HEK293 (cell line): ENCODE measurements at regions not wholly inside any gene's neighbourhood (a gene's known extent, or its start where the extent isn't known, plus 50 kb on each side); places are given as distances from the start of the nearest gene placed in this dataset.

Experiments
- CTCF ChIA-PET: fragments of 350-600 bp; formaldehyde crosslinking; extraction: SDS; loops from one replicate; lab custom pipeline; 2021; ENCODE audit warnings: antibody characterized with exemption; lab: Yijun Ruan, JAX
- POLR2A ChIA-PET: fragments of 300-600 bp; formaldehyde crosslinking; extraction: SDS; loops from one replicate; lab custom pipeline; 2020; ENCODE audit warnings: antibody characterized with exemption, inconsistent platforms; lab: Yijun Ruan, JAX
- H3K27ac ChIP-seq: fragments of 200-500 bp; sonication (Bioruptor generic); 2 replicates; pipeline ENCODE4 v1.5.1; 2014; ENCODE audit warnings: low read depth, low read length, control low read depth, inconsistent platforms; ENCODE audit errors: extremely low read depth
- H3K36me3 ChIP-seq, 2 experiments: fragments of 200-500 bp in 1 of 2; sonication (Bioruptor generic) in 1 of 2; 1 replicate in 1 of 2; 2 replicates in 1 of 2; pipeline ENCODE4 v1.5.1; 2014 to 2017; ENCODE audit warnings: inconsistent platforms in 2 of 2, low read length in 2 of 2; ENCODE audit not compliant: control insufficient read depth in 2 of 2, insufficient read depth in 1 of 2
- H3K4me1 ChIP-seq: fragments of 200-500 bp; sonication (Bioruptor generic); 2 replicates; pipeline ENCODE4 v1.5.1; 2014; ENCODE audit warnings: mild to moderate bottlenecking, low read length, inconsistent platforms; ENCODE audit not compliant: control insufficient read depth, insufficient read depth
- H3K4me3 ChIP-seq: 2 replicates; pipeline ENCODE4 v1.5.1; 2011; ENCODE audit warnings: low read depth, mild to moderate bottlenecking, control low read depth, low read length, moderate library complexity
- H3K9me3 ChIP-seq: fragments of 200-500 bp; sonication (Bioruptor generic); 2 replicates; pipeline ENCODE4 v1.5.1; 2014; ENCODE audit warnings: low read depth, low read length, inconsistent platforms; ENCODE audit not compliant: control insufficient read depth, insufficient read depth
- BCL6B ChIP-seq: fragments of 450-650 bp; formaldehyde crosslinking; IDR thresholded peaks from 2 replicates; pipeline ENCODE4 v1.5.1; 2017; ENCODE audit warnings: missing biosample characterization, missing genetic modification characterization
- CTCF ChIP-seq: fragments of 450-650 bp; formaldehyde crosslinking; IDR thresholded peaks from 2 replicates; pipeline ENCODE4 v1.5.1; 2016; ENCODE audit warnings: missing biosample characterization, missing genetic modification characterization
- TSHZ1 ChIP-seq: fragments of 450-650 bp; formaldehyde crosslinking; IDR thresholded peaks from 2 replicates; pipeline ENCODE4 v1.5.1; 2016; ENCODE audit warnings: missing biosample characterization, missing genetic modification characterization, borderline replicate concordance
- YY2 ChIP-seq: fragments of 450-650 bp; formaldehyde crosslinking; IDR thresholded peaks from 2 replicates; pipeline ENCODE4 v1.5.1; 2016; ENCODE audit warnings: missing biosample characterization, missing genetic modification characterization
- ZNF112 ChIP-seq: fragments of 450-650 bp; formaldehyde crosslinking; IDR thresholded peaks from 2 replicates; pipeline ENCODE4 v1.5.0; 2017; ENCODE audit warnings: missing biosample characterization, missing genetic modification characterization
- ZNF174 ChIP-seq: fragments of 450-650 bp; formaldehyde crosslinking; IDR thresholded peaks from 2 replicates; pipeline ENCODE4 v1.5.0; 2017; ENCODE audit warnings: missing biosample characterization, mild to moderate bottlenecking, missing genetic modification characterization
- ZNF341 ChIP-seq: fragments of 450-650 bp; formaldehyde crosslinking; IDR thresholded peaks from 2 replicates; pipeline ENCODE4; 2016; ENCODE audit warnings: low read depth, missing biosample characterization, missing genetic modification characterization
- ZNF37A ChIP-seq: fragments of 450-650 bp; IDR thresholded peaks from 2 replicates; pipeline ENCODE4 v1.5.1; 2018; ENCODE audit warnings: missing biosample characterization, missing genetic modification characterization
- ZNF416 ChIP-seq: fragments of 450-650 bp; formaldehyde crosslinking; IDR thresholded peaks from 2 replicates; pipeline ENCODE4 v1.5.1; 2016; ENCODE audit warnings: missing biosample characterization, missing genetic modification characterization
- ZNF426 ChIP-seq: fragments of 450-650 bp; formaldehyde crosslinking; IDR thresholded peaks from 2 replicates; pipeline ENCODE4 v1.5.1; 2017; ENCODE audit warnings: missing biosample characterization, missing genetic modification characterization, mild to moderate bottlenecking, inconsistent platforms, moderate library complexity
- ZNF514 ChIP-seq: fragments of 450-650 bp; formaldehyde crosslinking; IDR thresholded peaks from 2 replicates; pipeline ENCODE4 v1.5.1; 2016; ENCODE audit warnings: missing biosample characterization, missing genetic modification characterization
- ZNF555 ChIP-seq: fragments of 450-650 bp; formaldehyde crosslinking; conservative IDR thresholded peaks from 2 replicates; pipeline ENCODE4 v1.5.1; 2017; ENCODE audit warnings: missing biosample characterization, mild to moderate bottlenecking, missing genetic modification characterization, inconsistent platforms
- ZNF600 ChIP-seq: fragments of 450-650 bp; formaldehyde crosslinking; IDR thresholded peaks from 2 replicates; pipeline ENCODE4 v1.5.1; 2016; ENCODE audit warnings: missing biosample characterization, missing genetic modification characterization
- ZNF654 ChIP-seq: fragments of 450-650 bp; formaldehyde crosslinking; IDR thresholded peaks from 2 replicates; pipeline ENCODE4 v1.5.1; 2016; ENCODE audit warnings: low read depth, missing biosample characterization, missing genetic modification characterization

GRCh38 chr5:128838623-128839022 is 126.7 kb upstream of the SLC27A6 start:
- Histone ChIP-seq H3K36me3 (no peaks in the 10 kb centered on the region), H3K4me1 (no peaks in the 10 kb centered on the region), H3K9me3 (no peaks in the 10 kb centered on the region), H3K4me3 (no peak overlapping the region), H3K27ac (no peak overlapping the region)
- no peak for TF ChIP-seq BCL6B (tag by site-specific recombination)
- no peak for TF ChIP-seq ZNF341 (tag by site-specific recombination)
- TF ChIP-seq TSHZ1 (tag by site-specific recombination) = no peak
- TF ChIP-seq ZNF112 (tag by site-specific recombination) = no peak
- TF ChIP-seq ZNF37A (tag by site-specific recombination) = no peak
- TF ChIP-seq ZNF555 (tag by site-specific recombination) = no peak
- TF ChIP-seq ZNF174 (tag by site-specific recombination) = no peak
- TF ChIP-seq ZNF600 (tag by site-specific recombination) = no peak
- TF ChIP-seq ZNF426 (tag by site-specific recombination) = no peak
- no peak for TF ChIP-seq ZNF416 (tag by site-specific recombination)
- TF ChIP-seq ZNF514 (tag by site-specific recombination) = no peak
- TF ChIP-seq YY2 (tag by site-specific recombination) = no peak
- CTCF ChIA-PET = interaction anchor here (0.7 to 0.8 kb wide), 2 partner anchors 34 to 96 kb away, joined by 3 to 4 read pairs; no protein-coding TSS in a partner anchor
- POLR2A ChIA-PET = no interaction called here

- ChIA-PET POLR2A (no interaction called here), CTCF (interaction anchor here (0.7 to 2.5 kb wide), 4 partner anchors 21 to 629 kb away, joined by 3 to 7 read pairs (median 4); no protein-coding TSS in a partner anchor)
- no peak for TF ChIP-seq ZNF37A (tag by site-specific recombination)
- TF ChIP-seq, all 188 proteins: peak for 0
Measured at GRCh38 chr5:128842241-128842640, 123.0 kb upstream of the SLC27A6 start.

GRCh38 chr5:128844354-128844923 is 120.8 kb upstream of the SLC27A6 start:
- Histone ChIP-seq H3K9me3 (no peaks in the 10 kb centered on the region), H3K4me3 (no peak overlapping the region), H3K4me1 (no peaks in the 10 kb centered on the region), H3K27ac (no peak overlapping the region), H3K36me3 (no peaks in the 10 kb centered on the region)
- TF ChIP-seq ZNF600 (tag by site-specific recombination) = no peak
- peak; percentile 61 for TF ChIP-seq ZNF654 (tag by site-specific recombination)
- TF ChIP-seq CTCF (tag by site-specific recombination) = peak; percentile 13; the same call in 1 of the 2 replicates
- CTCF ChIA-PET = interaction anchor here (0.9 to 2.5 kb wide), 6 partner anchors 70 to 632 kb away, joined by 3 to 7 read pairs (median 5); no protein-coding TSS in a partner anchor
- POLR2A ChIA-PET = no interaction called here

More at GRCh38 chr5:128842241-128842640, 123.0 kb upstream of the SLC27A6 start:
- H3K36me3 ChIP-seq = no peaks in the 10 kb centered on the region
- H3K27ac ChIP-seq = no peak overlapping the region
- H3K4me3 ChIP-seq = no peak overlapping the region
- no peaks in the 10 kb centered on the region for H3K9me3 ChIP-seq
- no peaks in the 10 kb centered on the region for H3K4me1 ChIP-seq
